HepG2 (cell line): ENCODE measurements at regions not wholly inside any gene's neighbourhood (a gene's known extent, or its start where the extent isn't known, plus 50 kb on each side); places are given as distances from the start of the nearest gene placed in this dataset.

ENCODE experiments used
- BHLHE40 ChIP-seq: IDR thresholded peaks from 2 replicates; pipeline ENCODE4 v1.6.1; 2011; ENCODE audit warnings: low read length, improper control_type of control experiment
- CREB1 ChIP-seq, 2 experiments: fragments of 450-650 bp in 1 of 2; IDR thresholded peaks; 2 replicates each; pipeline ENCODE4 v1.6.1; 2016 to 2017; ENCODE audit warnings: control low read depth in 1 of 2, mild to moderate bottlenecking in 1 of 2, missing compliant biosample characterization in 1 of 2, missing genetic modification characterization in 1 of 2
- ETV5 ChIP-seq: IDR thresholded peaks from 2 replicates; pipeline ENCODE4 v1.6.1; 2018; ENCODE audit warnings: missing biosample characterization, missing genetic modification reagents, inconsistent platforms, borderline replicate concordance
- FOXK1 ChIP-seq: sonication (generic); formaldehyde crosslinking; IDR thresholded peaks from 2 replicates; pipeline ENCODE4 v1.4.0; 2020; ENCODE audit warnings: low read depth, missing genetic modification reagents, borderline replicate concordance
- HNF4G ChIP-seq, 2 experiments: sonication (generic) in 1 of 2; formaldehyde crosslinking in 1 of 2; IDR thresholded peaks; 2 replicates each; pipeline versions ENCODE4 v1.4.0 to v1.6.1; 2011 to 2020; ENCODE audit warnings: borderline replicate concordance in 2 of 2, low read depth in 2 of 2, mild to moderate bottlenecking in 2 of 2, low read length in 1 of 2, missing genetic modification reagents in 1 of 2, moderate library complexity in 1 of 2
- HOXA9 ChIP-seq: sonication (generic); formaldehyde crosslinking; IDR thresholded peaks from 2 replicates; pipeline ENCODE4 v1.8.1; 2022; ENCODE audit warnings: missing genetic modification reagents, mild to moderate bottlenecking, moderate library complexity, borderline replicate concordance
- KLF9 ChIP-seq: IDR thresholded peaks from 2 replicates; pipeline ENCODE4 v1.6.1; 2016; ENCODE audit warnings: low read depth
- POLR2A ChIP-seq, 2 experiments: IDR thresholded peaks; 2 replicates each; pipeline ENCODE4 v1.6.1; 2011; ENCODE audit warnings: low read depth in 2 of 2, low read length in 2 of 2, mild to moderate bottlenecking in 1 of 2, moderate library complexity in 1 of 2; ENCODE audit not compliant: insufficient read depth in 1 of 2
- SSRP1 ChIP-seq: IDR thresholded peaks from 2 replicates; pipeline ENCODE4 v1.6.1; 2016; ENCODE audit warnings: control low read depth
- TAF1 ChIP-seq: sonication (generic); formaldehyde crosslinking; IDR thresholded peaks from 2 replicates; pipeline ENCODE4 v1.4.0; 2020; ENCODE audit warnings: missing genetic modification reagents
- ZNF24 ChIP-seq: fragments of 450-650 bp; IDR thresholded peaks from 2 replicates; pipeline ENCODE4 v1.6.1; 2017; ENCODE audit warnings: antibody characterized with exemption, mild to moderate bottlenecking
- TF ChIP-seq, protein P1 (sequence below): sonication (generic); formaldehyde crosslinking; IDR thresholded peaks from 2 replicates; pipeline ENCODE4 v1.5.0; 2020; ENCODE audit warnings: mild to moderate bottlenecking, missing genetic modification reagents, moderate library complexity
- TF ChIP-seq, protein P2 (sequence below), 2 experiments: IDR thresholded peaks; 2 replicates each; pipeline ENCODE4 v1.6.1; 2011 to 2012; ENCODE audit warnings: low read length in 2 of 2, borderline replicate concordance in 1 of 2, low read depth in 1 of 2, mild to moderate bottlenecking in 1 of 2, moderate library complexity in 1 of 2

DNA sequence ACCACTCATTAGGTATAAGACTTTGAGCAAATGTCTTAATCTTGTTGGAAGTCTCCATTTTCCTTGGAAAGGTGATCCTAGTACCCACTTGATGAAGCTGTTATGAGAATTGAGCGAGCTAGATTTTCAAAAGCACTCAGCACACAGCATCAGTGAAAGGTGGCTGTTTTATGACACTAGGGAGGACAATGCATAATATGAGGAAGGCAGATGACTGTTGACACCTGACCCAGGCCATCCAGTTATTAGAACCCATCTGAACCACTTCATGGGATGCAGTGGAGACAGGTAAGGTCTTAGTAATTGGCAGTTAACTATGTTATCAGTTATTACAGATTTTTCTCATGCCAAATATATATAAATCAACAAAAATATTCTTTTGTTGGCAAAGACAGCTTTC is 369.9 kb upstream of the PDE3A start:
- TF ChIP-seq HOXA9 (CRISPR knock-in tag), result no peak
- no peak for TF ChIP-seq BHLHE40
- TF ChIP-seq ZNF24, result no peak
- no peak for TF ChIP-seq POLR2A (IDR thresholded peaks at IDR 0.05; ENCODE audit: insufficient read depth in 1 of 2, low read depth in 2 of 2, low read length in 2 of 2)
- TF ChIP-seq HNF4G (IDR thresholded peaks at IDR 0.05; ENCODE audit: borderline replicate concordance, low read depth, low read length), result no peak
- no peak for TF ChIP-seq HNF4G (CRISPR knock-in tag; IDR thresholded peaks at IDR 0.05; ENCODE audit: borderline replicate concordance, low read depth)
- TF ChIP-seq ETV5 (CRISPR knock-in tag), result no peak
- no peak for TF ChIP-seq KLF9
- TF ChIP-seq, protein P1, sequence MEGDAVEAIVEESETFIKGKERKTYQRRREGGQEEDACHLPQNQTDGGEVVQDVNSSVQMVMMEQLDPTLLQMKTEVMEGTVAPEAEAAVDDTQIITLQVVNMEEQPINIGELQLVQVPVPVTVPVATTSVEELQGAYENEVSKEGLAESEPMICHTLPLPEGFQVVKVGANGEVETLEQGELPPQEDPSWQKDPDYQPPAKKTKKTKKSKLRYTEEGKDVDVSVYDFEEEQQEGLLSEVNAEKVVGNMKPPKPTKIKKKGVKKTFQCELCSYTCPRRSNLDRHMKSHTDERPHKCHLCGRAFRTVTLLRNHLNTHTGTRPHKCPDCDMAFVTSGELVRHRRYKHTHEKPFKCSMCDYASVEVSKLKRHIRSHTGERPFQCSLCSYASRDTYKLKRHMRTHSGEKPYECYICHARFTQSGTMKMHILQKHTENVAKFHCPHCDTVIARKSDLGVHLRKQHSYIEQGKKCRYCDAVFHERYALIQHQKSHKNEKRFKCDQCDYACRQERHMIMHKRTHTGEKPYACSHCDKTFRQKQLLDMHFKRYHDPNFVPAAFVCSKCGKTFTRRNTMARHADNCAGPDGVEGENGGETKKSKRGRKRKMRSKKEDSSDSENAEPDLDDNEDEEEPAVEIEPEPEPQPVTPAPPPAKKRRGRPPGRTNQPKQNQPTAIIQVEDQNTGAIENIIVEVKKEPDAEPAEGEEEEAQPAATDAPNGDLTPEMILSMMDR (CRISPR knock-in tag), result no peak
- TF ChIP-seq, protein P2, sequence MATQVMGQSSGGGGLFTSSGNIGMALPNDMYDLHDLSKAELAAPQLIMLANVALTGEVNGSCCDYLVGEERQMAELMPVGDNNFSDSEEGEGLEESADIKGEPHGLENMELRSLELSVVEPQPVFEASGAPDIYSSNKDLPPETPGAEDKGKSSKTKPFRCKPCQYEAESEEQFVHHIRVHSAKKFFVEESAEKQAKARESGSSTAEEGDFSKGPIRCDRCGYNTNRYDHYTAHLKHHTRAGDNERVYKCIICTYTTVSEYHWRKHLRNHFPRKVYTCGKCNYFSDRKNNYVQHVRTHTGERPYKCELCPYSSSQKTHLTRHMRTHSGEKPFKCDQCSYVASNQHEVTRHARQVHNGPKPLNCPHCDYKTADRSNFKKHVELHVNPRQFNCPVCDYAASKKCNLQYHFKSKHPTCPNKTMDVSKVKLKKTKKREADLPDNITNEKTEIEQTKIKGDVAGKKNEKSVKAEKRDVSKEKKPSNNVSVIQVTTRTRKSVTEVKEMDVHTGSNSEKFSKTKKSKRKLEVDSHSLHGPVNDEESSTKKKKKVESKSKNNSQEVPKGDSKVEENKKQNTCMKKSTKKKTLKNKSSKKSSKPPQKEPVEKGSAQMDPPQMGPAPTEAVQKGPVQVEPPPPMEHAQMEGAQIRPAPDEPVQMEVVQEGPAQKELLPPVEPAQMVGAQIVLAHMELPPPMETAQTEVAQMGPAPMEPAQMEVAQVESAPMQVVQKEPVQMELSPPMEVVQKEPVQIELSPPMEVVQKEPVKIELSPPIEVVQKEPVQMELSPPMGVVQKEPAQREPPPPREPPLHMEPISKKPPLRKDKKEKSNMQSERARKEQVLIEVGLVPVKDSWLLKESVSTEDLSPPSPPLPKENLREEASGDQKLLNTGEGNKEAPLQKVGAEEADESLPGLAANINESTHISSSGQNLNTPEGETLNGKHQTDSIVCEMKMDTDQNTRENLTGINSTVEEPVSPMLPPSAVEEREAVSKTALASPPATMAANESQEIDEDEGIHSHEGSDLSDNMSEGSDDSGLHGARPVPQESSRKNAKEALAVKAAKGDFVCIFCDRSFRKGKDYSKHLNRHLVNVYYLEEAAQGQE (IDR thresholded peaks at IDR 0.05; ENCODE audit: borderline replicate concordance in 1 of 2, low read depth in 1 of 2, low read length in 2 of 2), result no peak
- no peak for TF ChIP-seq FOXK1 (CRISPR knock-in tag)
- TF ChIP-seq CREB1 (IDR thresholded peaks at IDR 0.05), result no peak
- TF ChIP-seq CREB1 (CRISPR knock-in tag; IDR thresholded peaks at IDR 0.05), result no peak
- TF ChIP-seq TAF1 (CRISPR knock-in tag), result no peak
- no peak for TF ChIP-seq SSRP1 (CRISPR knock-in tag)
